ENCODE measurements at regions not wholly inside any gene's neighbourhood (a gene's known extent, or its start where the extent isn't known, plus 50 kb on each side); places are given as distances from the start of the nearest gene placed in this dataset.

DNA sequence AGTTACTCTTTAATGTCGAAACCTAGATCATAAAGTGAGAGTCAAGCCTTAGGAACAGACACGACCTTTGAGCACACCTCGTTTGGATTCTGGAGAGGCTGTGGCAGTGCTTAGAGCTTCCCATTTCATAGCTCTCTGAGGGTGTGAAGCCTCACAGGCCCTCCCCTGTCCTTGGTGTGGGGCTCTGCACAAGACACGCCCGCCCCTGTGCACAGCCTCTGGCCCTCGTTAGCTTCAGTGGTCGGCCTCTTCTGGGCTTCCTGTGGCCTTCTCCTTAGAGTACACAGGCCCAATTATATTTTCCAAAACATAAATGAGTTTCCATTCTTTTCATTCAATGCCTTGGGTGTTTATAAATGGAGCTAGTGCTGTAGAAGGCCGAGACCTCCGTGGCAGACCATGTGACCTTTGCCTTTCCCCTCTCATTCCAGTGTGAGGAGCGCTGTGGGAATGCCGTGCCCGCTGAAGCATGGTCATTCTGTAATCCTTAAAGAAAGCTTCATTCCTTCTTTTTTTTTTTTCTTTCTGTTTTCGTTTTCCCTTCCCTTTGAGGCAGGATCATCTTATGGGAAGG lies 208.6 kb downstream of the DCDC2C start:
- TF ChIP-seq, protein P1, sequence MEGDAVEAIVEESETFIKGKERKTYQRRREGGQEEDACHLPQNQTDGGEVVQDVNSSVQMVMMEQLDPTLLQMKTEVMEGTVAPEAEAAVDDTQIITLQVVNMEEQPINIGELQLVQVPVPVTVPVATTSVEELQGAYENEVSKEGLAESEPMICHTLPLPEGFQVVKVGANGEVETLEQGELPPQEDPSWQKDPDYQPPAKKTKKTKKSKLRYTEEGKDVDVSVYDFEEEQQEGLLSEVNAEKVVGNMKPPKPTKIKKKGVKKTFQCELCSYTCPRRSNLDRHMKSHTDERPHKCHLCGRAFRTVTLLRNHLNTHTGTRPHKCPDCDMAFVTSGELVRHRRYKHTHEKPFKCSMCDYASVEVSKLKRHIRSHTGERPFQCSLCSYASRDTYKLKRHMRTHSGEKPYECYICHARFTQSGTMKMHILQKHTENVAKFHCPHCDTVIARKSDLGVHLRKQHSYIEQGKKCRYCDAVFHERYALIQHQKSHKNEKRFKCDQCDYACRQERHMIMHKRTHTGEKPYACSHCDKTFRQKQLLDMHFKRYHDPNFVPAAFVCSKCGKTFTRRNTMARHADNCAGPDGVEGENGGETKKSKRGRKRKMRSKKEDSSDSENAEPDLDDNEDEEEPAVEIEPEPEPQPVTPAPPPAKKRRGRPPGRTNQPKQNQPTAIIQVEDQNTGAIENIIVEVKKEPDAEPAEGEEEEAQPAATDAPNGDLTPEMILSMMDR (IDR thresholded peaks at IDR 0.05): no peak
- TF ChIP-seq POLR2A (IDR thresholded peaks at IDR 0.05): no peak

Measured in lower leg skin (tissue), 3 donors.